ENCODE measurements at regions not wholly inside any gene's neighbourhood (a gene's known extent, or its start where the extent isn't known, plus 50 kb on each side); places are given as distances from the start of the nearest gene placed in this dataset.

- TF ChIP-seq ZNF274 (IDR thresholded peaks at IDR 0.05; ENCODE audit: low read depth, low read length) (no peak), YY1 (IDR thresholded peaks at IDR 0.05; ENCODE audit: insufficient read depth, insufficient read length) (no peak)
Measured at GRCh38 chr20:22908437-22908836, 126.7 kb upstream of the SSTR4 start.
